Body of pancreas (tissue), 4 donors: ENCODE measurements at regions not wholly inside any gene's neighbourhood (a gene's known extent, or its start where the extent isn't known, plus 50 kb on each side); places are given as distances from the start of the nearest gene placed in this dataset.

ENCODE experiments used
- ATAC-seq: fragments of 150-250 bp; one replicate; pipeline ENCODE4 v1.9.1; 2016
- DNase-seq, 4 donors: peaks; one replicate each; pipeline ENCODE4 v3.0.0-alpha.2; 2019
- H3K27ac ChIP-seq, 4 donors: fragments of 200-600 bp; sonication (generic); 1 replicate in 3 of 4; 2 replicates in 1 of 4; pipeline versions ENCODE4 v1.5.1 to v1.6.1; 2016 to 2019; ENCODE audit warnings: mild to moderate bottlenecking in 1 of 4, mixed read lengths in 1 of 4, moderate library complexity in 1 of 4
- H3K27me3 ChIP-seq, 2 donors: fragments of 200-600 bp; sonication (generic); one replicate each; pipeline ENCODE4 v1.6.0; 2016; ENCODE audit warnings: mild to moderate bottlenecking in 1 of 2
- H3K36me3 ChIP-seq, 2 donors: fragments of 200-600 bp; sonication (generic); replicated peaks in 1 of 2; 2 replicates each; pipeline ENCODE4 v1.5.1; 2016; ENCODE audit warnings: low read depth in 2 of 2; ENCODE audit not compliant: insufficient read depth in 1 of 2
- H3K4me1 ChIP-seq: fragments of 200-600 bp; sonication (generic); one replicate; pipeline ENCODE4 v1.6.0; 2016
- H3K4me3 ChIP-seq, 2 donors: fragments of 200-600 bp; sonication (generic); 1 replicate in 1 of 2; 2 replicates in 1 of 2; pipeline ENCODE4 v1.5.1; 2016 to 2019
- H3K9me3 ChIP-seq, 3 donors: fragments of 200-600 bp; sonication (generic); 1 replicate in 2 of 3; 2 replicates in 1 of 3; pipeline ENCODE4 v1.5.1; 2016
- CTCF ChIP-seq, 7 experiments: fragments of 450-650 bp in 4 of 7; fragments of 200-600 bp in 3 of 7; sonication (generic) in 3 of 7; IDR thresholded peaks; one replicate each; pipeline ENCODE4 v1.5.1; 2016 to 2019; ENCODE audit warnings: antibody characterized with exemption in 7 of 7
- POLR2A ChIP-seq, 3 donors: fragments of 450-650 bp; IDR thresholded peaks; one replicate each; pipeline ENCODE4 v1.6.1; 2016; ENCODE audit warnings: antibody characterized with exemption in 3 of 3, mild to moderate bottlenecking in 2 of 3
- WGBS, 2 donors: methylation state at CpG; one replicate each; pipeline ENCODE4 v1.1.5; 2017; 5-methylcytosine and 5-hydroxymethylcytosine counted together
- intact Hi-C: fragments of 100-400 bp; cut with DNase I; formaldehyde crosslinking; loops from one replicate; pipeline ENCODE4 v1.15.1; 2023

GRCh38 chr17:69788957-69789356 is 286.1 kb upstream of the KCNJ16 start:
- Histone ChIP-seq H3K27me3 (no peaks in the 10 kb centered on the region), H3K36me3 (no peaks in the 10 kb centered on the region), H3K4me1 (no peaks in the 10 kb centered on the region), H3K27ac (no peak overlapping the region), H3K9me3 (no peaks in the 10 kb centered on the region), H3K4me3 (no peak overlapping the region)
- intact Hi-C loops, result no loop called here
- no peak for TF ChIP-seq POLR2A (IDR thresholded peaks at IDR 0.05)
- no peak for TF ChIP-seq CTCF (IDR thresholded peaks at IDR 0.05)
- no peak for DNase-seq
- WGBS, 2 donors, result 85 to 87% methylated on average over 2 of the region's 2 CpGs
- ATAC-seq, result no peak

GRCh38 chr17:69796078-69796477 is 278.9 kb upstream of the KCNJ16 start:
- Histone ChIP-seq H3K4me3 (no peak overlapping the region), H3K36me3 (no peaks in the 10 kb centered on the region), H3K27me3 (no peaks in the 10 kb centered on the region), H3K4me1 (no peaks in the 10 kb centered on the region), H3K9me3 (no peaks in the 10 kb centered on the region), H3K27ac (no peak overlapping the region)
- intact Hi-C loops, result no loop called here
- no peak for ATAC-seq
- no peak for DNase-seq
- TF ChIP-seq CTCF (IDR thresholded peaks at IDR 0.05), result no peak
- 23 to 50% methylated on average over 1 of the region's 1 CpG for WGBS, 2 donors

GRCh38 chr17:69800870-69801269 is 274.2 kb upstream of the KCNJ16 start:
- Histone ChIP-seq H3K27me3 (no peaks in the 10 kb centered on the region), H3K36me3 (no peaks in the 10 kb centered on the region), H3K27ac (no peak overlapping the region), H3K4me3 (no peak overlapping the region), H3K4me1 (no peaks in the 10 kb centered on the region), H3K9me3 (no peaks in the 10 kb centered on the region)
- no peak for ATAC-seq
- DNase-seq, result no peak
- intact Hi-C loops, result no loop called here
- 88% methylated on average over 3 of the region's 3 CpGs; no CpG with 5 or more reads in 1 of the 2 donors for WGBS, 2 donors
- TF ChIP-seq POLR2A (IDR thresholded peaks at IDR 0.05), result no peak
- TF ChIP-seq CTCF (IDR thresholded peaks at IDR 0.05), result no peak

GRCh38 chr17:69801368-69801767 is 273.7 kb upstream of the KCNJ16 start:
- Histone ChIP-seq H3K27me3 (no peaks in the 10 kb centered on the region), H3K27ac (no peak overlapping the region), H3K9me3 (no peaks in the 10 kb centered on the region), H3K4me1 (no peaks in the 10 kb centered on the region), H3K36me3 (no peaks in the 10 kb centered on the region), H3K4me3 (no peak overlapping the region)
- 68 to 77% methylated on average over 3 of the region's 3 CpGs for WGBS, 2 donors
- ATAC-seq (no peak), DNase-seq (no peak)
- intact Hi-C loops, result no loop called here
- no peak for TF ChIP-seq CTCF (IDR thresholded peaks at IDR 0.05)
- no peak for TF ChIP-seq POLR2A (IDR thresholded peaks at IDR 0.05)

- DNase-seq (no peak), ATAC-seq (no peak)
- intact Hi-C loops, result no loop called here
- Histone ChIP-seq H3K36me3 (no peaks in the 10 kb centered on the region), H3K27me3 (no peaks in the 10 kb centered on the region), H3K4me1 (no peaks in the 10 kb centered on the region), H3K27ac (no peak overlapping the region), H3K4me3 (no peak overlapping the region), H3K9me3 (no peaks in the 10 kb centered on the region)
- 81 to 100% methylated on average over 1 to 5 of the region's 5 CpGs for WGBS, 2 donors
- no peak for TF ChIP-seq POLR2A (IDR thresholded peaks at IDR 0.05)
- no peak for TF ChIP-seq CTCF (IDR thresholded peaks at IDR 0.05)
These were observed 272.8 kb upstream of the KCNJ16 start for GRCh38 chr17:69802045-69802740.
